Activated CD4-positive, alpha-beta T cell treated with anti-CD3 and anti-CD28 coated beads, Interleukin-2, amount 50 U/mL, for 24 hours (primary cell): ENCODE measurements at regions not wholly inside any gene's neighbourhood (a gene's known extent, or its start where the extent isn't known, plus 50 kb on each side); places are given as distances from the start of the nearest gene placed in this dataset.
"Not testable (repeated sequence)": the region's sequence is repeated elsewhere in the genome, so short reads cannot be mapped to it uniquely, and the experiment has no call there.

Experiments
- DNase-seq, 2 donors: peaks; one replicate each; pipeline ENCODE4 v3.0.0-alpha.2; 2020; ENCODE audit warnings: low read depth in 1 of 2, low spot score in 1 of 2

DNA sequence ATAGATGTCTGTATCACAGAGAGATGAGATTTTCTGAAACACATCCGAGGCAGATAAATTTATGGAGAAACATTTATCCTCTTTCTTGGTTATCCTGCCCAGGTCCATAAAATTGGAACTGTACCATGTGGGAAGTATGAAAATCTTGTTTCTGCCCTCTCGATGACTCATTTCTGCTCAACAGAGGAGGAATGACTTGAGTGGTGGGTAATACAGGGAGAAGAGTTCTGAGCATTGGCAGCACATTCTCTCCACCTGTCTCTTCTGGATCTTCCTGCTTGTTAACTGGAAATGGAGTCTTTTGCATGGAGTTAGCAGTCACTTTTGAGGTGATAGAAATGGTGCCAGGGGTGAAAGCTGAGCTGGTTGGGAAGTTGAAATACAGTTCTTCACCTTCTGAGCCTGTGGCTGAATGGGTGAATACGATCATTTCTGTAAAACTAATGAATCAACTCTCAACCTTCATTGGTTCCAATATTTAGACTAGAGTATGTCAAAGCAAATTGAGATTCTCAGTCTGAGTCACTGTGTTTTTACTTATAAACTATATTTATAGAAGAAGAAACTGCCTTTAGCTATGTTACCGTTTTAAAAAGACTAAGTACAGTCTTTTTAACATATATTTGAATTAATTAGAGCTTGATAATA lies 945.5 kb downstream of the SORCS3 start:
- DNase-seq, result no peak

DNA sequence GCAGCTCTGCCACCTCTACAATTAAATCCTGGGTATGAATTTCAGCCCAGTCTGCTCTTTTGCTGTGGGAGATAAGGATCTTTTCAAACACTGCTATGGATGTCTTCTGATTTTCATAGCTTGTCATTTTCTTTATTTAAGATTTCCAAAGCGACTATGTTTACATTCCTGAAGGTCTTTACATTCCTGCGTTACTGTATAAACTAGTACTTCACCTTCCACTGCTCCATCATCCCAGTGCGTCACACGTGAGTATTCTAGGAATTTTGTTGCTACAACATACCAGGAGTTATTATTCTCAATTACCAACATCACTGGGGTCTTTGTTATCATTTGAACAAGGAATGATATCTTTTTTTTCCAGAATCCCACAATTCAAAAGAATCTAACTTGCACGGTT lies 944.7 kb downstream of the SORCS3 start:
- DNase-seq, result no peak

DNA sequence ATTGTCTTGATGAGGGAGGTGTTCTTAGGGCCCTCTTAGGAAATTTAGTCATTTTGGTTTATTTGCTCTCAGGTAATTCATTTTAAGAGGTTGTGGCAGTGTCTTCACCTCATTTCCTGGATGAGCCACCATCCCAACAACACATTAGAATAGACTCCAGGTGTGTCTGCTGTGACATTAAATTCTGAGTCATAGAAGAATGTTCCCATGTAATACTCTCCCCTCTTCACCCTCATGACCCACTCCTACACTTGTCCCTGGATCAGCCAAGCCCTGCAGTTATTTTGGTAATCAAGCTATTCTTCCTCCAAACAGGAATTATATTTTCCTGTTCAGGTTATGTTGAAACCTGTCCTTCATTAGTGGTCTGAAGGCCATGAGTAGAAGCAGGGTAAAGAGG lies 944.1 kb downstream of the SORCS3 start:
- no peak for DNase-seq

DNA sequence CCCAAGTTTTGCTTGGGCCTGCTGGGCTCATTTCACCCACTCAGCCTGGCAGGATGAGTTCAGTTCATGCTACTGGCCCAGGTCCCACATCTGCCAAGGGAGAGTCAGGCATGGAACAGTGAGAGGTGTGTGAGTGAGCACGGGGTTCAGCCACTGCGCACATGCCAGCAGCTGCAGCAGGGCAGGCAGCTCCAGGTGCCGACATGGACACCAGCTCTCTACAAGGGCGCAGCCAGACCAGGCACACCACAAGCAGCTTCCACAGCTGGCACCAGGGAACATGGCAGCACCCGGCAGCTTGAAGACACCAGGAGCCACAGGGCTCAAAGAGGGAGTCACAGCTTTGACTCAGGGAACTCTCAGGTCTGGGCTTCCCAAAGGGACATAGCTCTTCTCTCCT lies 938.0 kb downstream of the SORCS3 start:
- no peak for DNase-seq

DNA sequence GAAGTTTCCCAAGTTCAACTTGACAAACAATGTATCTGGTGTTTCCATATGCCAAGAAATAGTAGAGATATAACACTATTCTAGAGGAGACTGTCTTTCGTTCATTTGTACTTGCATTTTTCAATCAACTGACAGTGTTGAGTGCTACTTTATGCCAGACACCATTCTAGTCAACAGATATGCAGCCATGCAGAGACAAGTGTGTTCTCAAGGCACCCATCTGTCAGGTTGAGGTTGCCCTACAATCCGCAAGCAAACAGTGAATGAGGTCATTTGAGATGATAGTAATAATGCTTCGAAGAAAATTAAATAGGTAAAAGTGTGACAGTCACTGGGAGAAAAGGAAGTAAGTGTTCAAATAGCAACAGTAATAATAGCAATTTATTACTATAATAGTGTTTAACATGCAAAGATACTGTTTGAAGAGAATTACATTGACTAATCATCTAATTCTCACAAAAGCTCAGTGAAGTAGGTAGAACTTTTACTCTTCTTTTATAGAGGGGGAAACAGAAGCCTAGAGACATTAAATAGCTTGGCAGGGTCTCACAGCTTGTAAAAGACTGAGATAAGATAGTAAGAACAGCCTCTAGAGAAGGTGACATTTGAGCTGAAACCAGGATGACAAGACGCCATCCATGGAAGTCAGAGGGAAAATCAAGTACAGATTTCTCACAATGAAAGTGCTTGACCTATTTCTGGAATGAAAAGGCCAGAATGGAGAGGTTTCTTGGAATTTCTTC lies 936.9 kb downstream of the SORCS3 start:
- DNase-seq, result no peak

DNA sequence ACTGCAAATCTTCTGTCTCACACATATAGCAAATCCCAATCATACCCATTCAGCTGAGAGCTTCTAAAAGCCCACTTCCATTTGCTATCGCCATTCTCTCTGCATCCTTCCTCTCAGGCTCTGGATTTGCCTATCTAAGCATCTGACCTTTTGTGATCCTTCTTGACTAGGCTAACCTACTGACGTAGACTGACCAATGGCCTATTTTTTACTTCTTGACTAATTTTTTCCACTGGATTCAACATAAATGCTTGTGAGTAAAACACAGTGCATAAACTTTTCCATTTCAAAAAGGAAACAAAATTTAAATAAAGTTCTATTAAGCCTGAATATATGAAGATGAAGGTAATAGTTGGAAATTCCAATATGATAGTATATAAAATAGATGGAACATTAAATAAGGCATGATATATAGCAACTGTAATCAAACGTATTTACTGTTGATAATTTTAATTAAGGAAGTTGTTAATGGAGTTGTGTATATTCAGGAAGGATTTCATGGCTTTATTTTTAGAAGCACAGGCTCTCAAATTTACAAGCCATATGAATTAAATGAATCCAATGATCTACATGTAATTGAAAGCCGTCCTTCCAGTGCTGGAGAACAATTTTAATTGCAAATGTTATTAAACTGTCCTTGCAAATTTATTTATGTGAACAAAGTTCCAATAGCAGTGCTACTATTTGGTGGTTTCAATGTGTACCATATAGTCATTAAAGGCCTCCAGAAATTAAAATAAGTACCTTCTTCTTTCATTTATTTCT lies 918.4 kb downstream of the SORCS3 start:
- no peak for DNase-seq

GRCh38 chr10:105550453-105550852 lies 909.4 kb downstream of the SORCS3 start:
- not testable (repeated sequence) for DNase-seq

- no peak for DNase-seq
Observed at GRCh38 chr10:105549731-105550130, 908.6 kb downstream of the SORCS3 start.

- DNase-seq, result no peak
Observed at GRCh38 chr10:105545101-105545500, 904.0 kb downstream of the SORCS3 start.

- no peak for DNase-seq
Observed at GRCh38 chr10:105540381-105540780, 899.3 kb downstream of the SORCS3 start.

DNA sequence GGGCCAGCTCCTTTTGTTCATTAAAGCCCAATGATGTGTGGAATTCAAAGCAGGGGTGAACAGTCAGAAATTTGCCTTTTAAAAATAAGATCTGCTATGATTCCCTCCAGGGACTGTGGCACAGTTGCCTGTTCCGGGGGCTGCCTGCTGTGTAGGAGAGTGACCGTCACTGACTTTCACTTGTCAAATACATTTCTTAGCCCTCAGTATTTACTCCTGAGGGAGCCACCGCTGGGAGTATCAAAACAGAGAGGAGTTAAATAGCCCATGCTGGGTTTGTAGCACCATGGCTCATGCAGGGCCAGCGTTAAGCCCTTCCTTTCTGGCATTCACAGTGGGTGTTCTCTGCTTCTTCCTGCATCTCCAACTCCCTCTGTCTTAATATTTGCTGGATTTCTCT lies 897.8 kb downstream of the SORCS3 start:
- DNase-seq, result no peak

DNA sequence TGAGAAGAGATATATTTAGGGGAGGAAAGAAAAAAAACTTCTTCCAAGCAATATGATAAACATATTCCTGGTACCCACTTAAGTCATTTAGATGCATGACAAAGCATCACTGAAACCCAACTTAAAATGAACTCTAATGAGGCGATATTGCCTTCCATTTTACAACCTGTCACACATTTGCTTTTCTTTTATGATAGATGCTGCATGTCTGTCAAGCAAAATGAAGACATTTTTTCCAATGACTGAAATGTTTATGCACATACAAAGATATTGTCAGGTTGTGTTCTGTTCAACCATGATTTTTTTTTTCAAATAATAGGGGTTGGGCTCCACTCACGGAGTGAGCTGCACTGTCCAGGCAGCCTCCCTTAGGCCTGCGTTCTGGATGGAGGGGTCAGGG lies 894.4 kb downstream of the SORCS3 start:
- DNase-seq, result no peak

DNA sequence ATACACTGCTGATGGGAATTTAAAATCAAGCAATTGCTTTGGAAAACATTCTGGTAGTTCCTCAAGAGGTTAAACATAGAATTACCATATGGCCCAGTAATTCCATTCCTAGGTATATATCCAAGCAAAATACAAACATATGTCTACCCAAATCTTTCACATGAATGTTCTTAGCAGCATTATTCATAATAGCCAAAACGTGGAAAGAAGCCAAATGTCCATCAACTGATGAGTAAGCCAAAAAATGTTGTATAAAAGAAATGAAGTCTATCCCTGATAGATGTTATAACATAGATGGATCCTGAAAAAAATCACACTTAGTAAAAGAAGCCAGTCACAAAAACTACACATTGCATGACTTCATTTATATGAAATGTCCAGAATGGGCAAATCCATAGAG lies 893.0 kb downstream of the SORCS3 start:
- DNase-seq, result no peak

GRCh38 chr10:105516511-105516910 lies 875.4 kb downstream of the SORCS3 start:
- no peak for DNase-seq

- DNase-seq, result no peak
Observed at GRCh38 chr10:105514106-105514505, 873.0 kb downstream of the SORCS3 start.

DNA sequence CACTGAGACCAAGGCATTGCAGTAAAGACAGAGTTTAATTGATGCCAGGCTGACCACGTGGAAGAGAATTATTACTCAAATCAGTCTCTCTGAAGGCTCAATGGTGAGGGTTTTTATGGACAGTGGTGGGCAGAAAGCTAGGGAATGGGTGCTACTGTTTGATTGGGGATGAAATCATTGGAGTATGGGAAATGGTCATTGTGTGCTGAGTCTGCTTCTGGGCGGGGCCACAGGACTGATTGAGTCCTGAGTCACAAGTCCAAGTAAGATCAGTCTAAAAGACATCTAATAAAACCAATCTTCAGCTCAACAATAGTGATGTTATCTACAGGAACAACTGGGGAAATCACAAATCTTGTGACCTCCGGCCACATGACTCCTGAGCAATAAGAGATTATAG lies 868.4 kb downstream of the SORCS3 start:
- DNase-seq, result no peak

GRCh38 chr10:105506262-105506661 lies 865.2 kb downstream of the SORCS3 start:
- DNase-seq, result no peak

DNA sequence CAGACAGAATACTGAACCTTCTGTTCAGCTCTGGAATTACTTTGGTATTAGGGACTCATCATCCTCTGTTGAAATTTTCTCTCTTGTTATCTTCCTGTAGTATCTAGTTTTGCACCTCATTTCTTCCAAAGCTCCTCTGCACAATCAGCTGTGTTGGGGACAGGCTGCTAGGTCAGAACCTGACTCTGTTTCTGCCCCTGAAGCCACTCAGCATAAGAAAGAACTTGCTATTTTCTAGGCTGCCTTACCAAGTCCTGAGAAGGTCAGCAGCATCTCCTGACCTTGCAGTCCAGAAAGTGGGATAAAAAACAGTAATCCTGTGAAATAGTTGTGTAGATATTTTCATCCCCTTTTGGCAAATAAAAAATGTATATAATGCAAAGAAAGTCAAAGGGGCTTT lies 862.6 kb downstream of the SORCS3 start:
- no peak for DNase-seq

- DNase-seq, result no peak
Observed at GRCh38 chr10:105502058-105502457, 861.0 kb downstream of the SORCS3 start.

DNA sequence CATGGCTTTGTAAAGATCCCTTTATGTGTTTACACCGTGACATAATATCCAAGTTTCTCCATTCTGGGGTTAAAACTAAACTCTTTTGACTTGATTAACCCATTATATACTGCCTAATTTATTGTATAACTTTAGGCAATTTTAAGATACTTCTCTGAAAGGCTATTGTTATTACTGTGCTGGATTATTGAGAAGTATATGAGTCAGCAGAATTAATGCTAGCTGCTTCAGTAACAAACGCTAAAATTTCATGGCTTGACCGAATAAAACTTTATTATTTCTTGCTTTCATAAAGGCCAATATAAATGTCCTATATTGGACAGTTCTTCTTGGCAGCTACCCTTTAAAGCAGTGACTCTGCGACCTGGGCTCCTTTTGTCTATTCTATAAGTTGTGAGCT lies 853.9 kb downstream of the SORCS3 start:
- no peak for DNase-seq

DNA sequence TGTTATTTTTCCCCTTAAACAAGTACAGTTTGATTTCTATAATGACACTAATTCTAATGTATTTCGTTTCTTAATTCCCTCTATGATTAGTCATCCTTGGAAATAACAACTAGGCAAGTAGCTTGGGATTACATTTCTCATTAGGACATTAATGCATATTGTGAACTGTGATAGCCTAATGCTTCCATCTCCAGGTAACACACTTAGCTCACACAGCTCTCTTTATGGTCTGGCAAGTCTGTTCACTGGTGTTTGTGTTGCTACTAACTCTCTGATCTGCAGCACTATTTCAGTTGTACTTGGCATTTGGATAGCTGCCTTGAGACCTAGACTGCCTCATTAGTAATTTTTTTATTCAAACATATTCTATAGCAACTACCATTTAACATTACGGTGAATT lies 853.2 kb downstream of the SORCS3 start:
- DNase-seq, result no peak

DNA sequence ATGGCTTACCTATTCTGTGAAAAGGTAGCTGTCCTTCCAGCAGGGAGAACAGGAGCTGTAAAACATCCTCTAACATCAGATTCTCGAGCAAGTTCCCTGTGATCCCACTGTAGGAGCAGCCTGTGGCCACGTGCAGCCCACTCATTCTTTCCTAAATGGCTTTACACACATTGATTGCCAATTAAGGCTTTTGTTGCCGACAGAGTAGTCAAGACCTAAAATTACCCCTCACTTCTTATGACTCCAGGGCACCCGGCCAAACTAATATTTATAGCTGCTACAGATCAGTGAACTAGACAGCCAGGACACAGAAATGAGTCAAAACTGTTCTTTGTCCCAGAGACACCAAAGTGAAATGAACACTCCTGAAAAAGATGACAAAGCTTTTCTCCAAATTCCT lies 832.1 kb downstream of the SORCS3 start:
- no peak for DNase-seq
